Neural progenitor cell (in vitro differentiated cells): ENCODE measurements at regions not wholly inside any gene's neighbourhood (a gene's known extent, or its start where the extent isn't known, plus 50 kb on each side); places are given as distances from the start of the nearest gene placed in this dataset.

Experiments
- DNase-seq: peaks from one replicate; pipeline ENCODE4 v3.0.0-alpha.2; 2016; ENCODE audit warnings: low spot score
- H2AFZ ChIP-seq: fragments of 200-600 bp; sonication (generic); replicated peaks from 2 replicates; pipeline ENCODE4 v1.6.1; 2016; ENCODE audit warnings: antibody characterized with exemption
- H3F3A ChIP-seq: fragments of 200-600 bp; sonication (generic); 2 replicates; pipeline ENCODE4 v1.6.1; 2016; ENCODE audit warnings: antibody characterized with exemption, low read depth
- H3K27ac ChIP-seq: fragments of 200-600 bp; sonication (generic); 2 replicates; pipeline ENCODE4 v1.5.1; 2016; ENCODE audit warnings: mild to moderate bottlenecking
- H3K27me3 ChIP-seq: fragments of 200-600 bp; sonication (generic); 2 replicates; pipeline ENCODE4 v1.6.1; 2016; ENCODE audit warnings: mild to moderate bottlenecking, moderate library complexity
- H3K36me3 ChIP-seq: fragments of 200-600 bp; sonication (generic); 2 replicates; pipeline ENCODE4 v1.5.1; 2016
- H3K4me1 ChIP-seq: fragments of 200-600 bp; sonication (generic); 2 replicates; pipeline ENCODE4 v1.6.1; 2016; ENCODE audit warnings: mixed run types
- H3K4me2 ChIP-seq: fragments of 200-600 bp; sonication (generic); 2 replicates; pipeline ENCODE4 v1.6.1; 2016
- H3K4me3 ChIP-seq: fragments of 200-600 bp; sonication (generic); 2 replicates; pipeline ENCODE4 v1.5.1; 2016
- H3K79me2 ChIP-seq: fragments of 200-600 bp; sonication (generic); 2 replicates; pipeline ENCODE4 v1.6.1; 2016; ENCODE audit warnings: low read depth
- H3K9ac ChIP-seq: fragments of 200-600 bp; sonication (generic); 2 replicates; pipeline ENCODE4 v1.6.1; 2016
- H3K9me3 ChIP-seq: fragments of 200-600 bp; sonication (generic); 2 replicates; pipeline ENCODE4 v1.5.1; 2016; ENCODE audit warnings: low read depth
- H4K20me1 ChIP-seq: fragments of 200-600 bp; sonication (generic); 2 replicates; pipeline ENCODE4 v1.6.1; 2016; ENCODE audit warnings: low read depth
- H3K27ac Mint-ChIP-seq: 3 replicates; pipeline ENCODE4 v1.8.0; 2021; ENCODE audit warnings: mixed read lengths
- H3K27me3 Mint-ChIP-seq: 2 replicates; pipeline ENCODE4 v1.8.0; 2022; ENCODE audit warnings: low read depth, mild to moderate bottlenecking, inconsistent platforms, moderate library complexity, mixed read lengths; ENCODE audit not compliant: insufficient read depth
- H3K36me3 Mint-ChIP-seq: 3 replicates; pipeline ENCODE4 v1.8.0; 2021; ENCODE audit warnings: mixed read lengths
- H3K4me1 Mint-ChIP-seq: 3 replicates; pipeline ENCODE4 v1.8.0; 2021; ENCODE audit warnings: mixed read lengths
- H3K4me3 Mint-ChIP-seq: 3 replicates; pipeline ENCODE4 v1.8.0; 2021; ENCODE audit warnings: mild to moderate bottlenecking, moderate library complexity, mixed read lengths
- H3K9me3 Mint-ChIP-seq: 3 replicates; pipeline ENCODE4 v1.8.0; 2020; ENCODE audit warnings: mixed read lengths
- EZH2 ChIP-seq: fragments of 200-600 bp; sonication (generic); IDR thresholded peaks from 2 replicates; pipeline ENCODE4 v1.6.1; 2017; ENCODE audit warnings: antibody characterized with exemption, mild to moderate bottlenecking, moderate library complexity
- EZH2phosphoT487 ChIP-seq: fragments of 200-600 bp; sonication (generic); IDR thresholded peaks from 2 replicates; pipeline ENCODE4 v1.6.1; 2017; ENCODE audit warnings: antibody characterized with exemption
- TF ChIP-seq, protein P1 (sequence below): fragments of 200-600 bp; sonication (generic); IDR thresholded peaks from 2 replicates; pipeline ENCODE4 v1.5.1; 2017; ENCODE audit warnings: antibody characterized with exemption, mild to moderate bottlenecking

DNA sequence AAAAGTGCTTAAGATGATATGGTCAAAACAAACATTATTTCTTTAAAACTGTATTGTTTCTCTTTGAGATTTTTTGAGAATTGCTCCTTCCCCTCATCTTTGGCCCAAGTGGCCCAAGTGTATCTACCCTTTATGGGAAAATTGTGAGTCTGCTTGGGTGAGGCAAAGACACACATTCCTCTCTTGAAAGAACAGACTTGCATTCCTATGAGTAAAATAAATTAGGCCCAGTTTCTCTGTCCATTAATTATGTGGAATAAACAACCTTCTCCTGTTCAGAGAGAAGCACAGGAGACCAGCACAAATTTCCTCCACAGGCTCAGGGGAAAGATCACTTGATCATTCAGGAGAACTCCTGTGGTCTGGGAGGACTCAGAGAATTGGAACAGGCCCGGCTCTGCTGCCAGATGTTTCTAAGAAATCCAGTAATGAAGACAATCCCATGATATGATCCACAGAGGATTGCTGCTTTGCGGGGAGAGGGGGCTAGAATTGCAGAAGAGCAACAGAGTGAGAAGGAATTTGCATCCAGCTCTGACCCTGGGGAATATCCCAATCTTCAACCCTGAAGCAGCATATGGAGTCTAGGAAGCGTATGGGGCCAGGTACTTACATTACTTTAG, 53.8 kb upstream of the BOC start:
- H3K4me2 ChIP-seq, result no peak overlapping the region
- H3K79me2 ChIP-seq, result no peaks in the 10 kb centered on the region
- TF ChIP-seq, protein P1, sequence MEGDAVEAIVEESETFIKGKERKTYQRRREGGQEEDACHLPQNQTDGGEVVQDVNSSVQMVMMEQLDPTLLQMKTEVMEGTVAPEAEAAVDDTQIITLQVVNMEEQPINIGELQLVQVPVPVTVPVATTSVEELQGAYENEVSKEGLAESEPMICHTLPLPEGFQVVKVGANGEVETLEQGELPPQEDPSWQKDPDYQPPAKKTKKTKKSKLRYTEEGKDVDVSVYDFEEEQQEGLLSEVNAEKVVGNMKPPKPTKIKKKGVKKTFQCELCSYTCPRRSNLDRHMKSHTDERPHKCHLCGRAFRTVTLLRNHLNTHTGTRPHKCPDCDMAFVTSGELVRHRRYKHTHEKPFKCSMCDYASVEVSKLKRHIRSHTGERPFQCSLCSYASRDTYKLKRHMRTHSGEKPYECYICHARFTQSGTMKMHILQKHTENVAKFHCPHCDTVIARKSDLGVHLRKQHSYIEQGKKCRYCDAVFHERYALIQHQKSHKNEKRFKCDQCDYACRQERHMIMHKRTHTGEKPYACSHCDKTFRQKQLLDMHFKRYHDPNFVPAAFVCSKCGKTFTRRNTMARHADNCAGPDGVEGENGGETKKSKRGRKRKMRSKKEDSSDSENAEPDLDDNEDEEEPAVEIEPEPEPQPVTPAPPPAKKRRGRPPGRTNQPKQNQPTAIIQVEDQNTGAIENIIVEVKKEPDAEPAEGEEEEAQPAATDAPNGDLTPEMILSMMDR, result no peak
- TF ChIP-seq EZH2 (no peak), EZH2phosphoT487 (no peak)
- H3K9ac ChIP-seq, result no peak overlapping the region
- no peaks in the 10 kb centered on the region for H3K27me3 Mint-ChIP-seq
- peak overlapping the region; percentile 11 for H3K27ac Mint-ChIP-seq
- H3K4me1 ChIP-seq, result peaks cover 1% of the 10 kb centered on the region
- H2AFZ ChIP-seq, result peak overlapping the region; percentile 58
- no peaks in the 10 kb centered on the region for H3K27me3 ChIP-seq
- H4K20me1 ChIP-seq, result no peaks in the 10 kb centered on the region
- DNase-seq, result no peak
- H3K4me3 ChIP-seq, result no peak overlapping the region
- H3K36me3 Mint-ChIP-seq, result no peaks in the 10 kb centered on the region
- no peak overlapping the region for H3K27ac ChIP-seq
- H3K4me3 Mint-ChIP-seq, result no peak overlapping the region
- peaks cover 27% of the 10 kb centered on the region for H3K4me1 Mint-ChIP-seq
- H3F3A ChIP-seq, result no peaks in the 10 kb centered on the region
- H3K9me3 Mint-ChIP-seq, result peaks cover 3% of the 10 kb centered on the region
- H3K36me3 ChIP-seq, result no peaks in the 10 kb centered on the region
- H3K9me3 ChIP-seq, result no peaks in the 10 kb centered on the region

DNA sequence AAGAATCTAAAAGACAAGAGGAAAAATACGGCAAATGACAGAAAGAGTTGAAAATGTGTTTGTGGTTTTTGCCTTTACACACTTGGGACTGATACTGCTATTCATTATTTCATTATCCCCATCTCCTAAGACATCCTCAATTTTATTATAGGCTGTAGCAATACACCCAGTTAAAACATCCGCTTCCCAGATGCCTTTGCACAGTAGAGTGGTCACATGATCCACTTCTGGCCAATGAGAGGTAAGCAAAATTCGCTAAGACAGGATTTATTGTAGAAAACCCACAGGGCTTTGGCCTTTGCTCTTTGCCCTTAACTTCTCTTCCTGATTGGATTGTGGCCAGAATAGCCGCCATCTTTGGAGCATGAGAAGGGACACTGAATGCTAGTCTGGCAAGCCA, 53.2 kb upstream of the BOC start:
- H3K27ac ChIP-seq, result no peak overlapping the region
- no peak for TF ChIP-seq EZH2
- no peak for TF ChIP-seq EZH2phosphoT487
- TF ChIP-seq, protein P1, result no peak
- H3K27me3 ChIP-seq, result no peaks in the 10 kb centered on the region
- H3K4me3 ChIP-seq, result no peak overlapping the region
- Mint-ChIP-seq H3K9me3 (peaks cover 3% of the 10 kb centered on the region), H3K4me3 (no peak overlapping the region), H3K27me3 (no peaks in the 10 kb centered on the region), H3K36me3 (no peaks in the 10 kb centered on the region), H3K4me1 (peaks cover 26% of the 10 kb centered on the region), H3K27ac (no peak overlapping the region)
- H3K79me2 ChIP-seq, result no peaks in the 10 kb centered on the region
- no peak overlapping the region for H2AFZ ChIP-seq
- H3F3A ChIP-seq, result no peaks in the 10 kb centered on the region
- H3K9ac ChIP-seq, result no peak overlapping the region
- H3K36me3 ChIP-seq, result no peaks in the 10 kb centered on the region
- no peaks in the 10 kb centered on the region for H4K20me1 ChIP-seq
- no peak overlapping the region for H3K4me2 ChIP-seq
- no peaks in the 10 kb centered on the region for H3K4me1 ChIP-seq
- DNase-seq, result no peak
- H3K9me3 ChIP-seq, result no peaks in the 10 kb centered on the region
